H1 (cell line): ENCODE measurements at regions not wholly inside any gene's neighbourhood (a gene's known extent, or its start where the extent isn't known, plus 50 kb on each side); places are given as distances from the start of the nearest gene placed in this dataset.

Experiments
- CTCF ChIA-PET: fragments of 300-600 bp; sonication (Branson Sonifier 250); formaldehyde crosslinking; loops from one replicate; lab custom pipeline; 2021; ENCODE audit not compliant: partially characterized antibody; lab: Charles Lee
- POLR2A ChIA-PET: fragments of 300-600 bp; sonication (Branson Sonifier 250); formaldehyde crosslinking; loops from one replicate; lab custom pipeline; 2021; ENCODE audit warnings: inconsistent platforms; ENCODE audit not compliant: partially characterized antibody; lab: Charles Lee
- DNase-seq, 2 experiments: peaks; one replicate each; pipeline versions ENCODE4 v3.0.0 to v3.0.0-alpha.2; 2010 to 2022; ENCODE audit warnings: low spot score in 2 of 2, low read depth in 1 of 2, mixed read lengths in 1 of 2
- FAIRE-seq: peaks from 2 replicates; lab custom pipeline; 2011; peaks lifted over from hg19 to GRCh38; lab: Jason Lieb, UNC
- H2AFZ ChIP-seq: 2 replicates; pipeline ENCODE4 v1.8.1; 2012; ENCODE audit warnings: low read length, inconsistent platforms
- H2AK5ac ChIP-seq: 2 replicates; pipeline ENCODE4 v1.6.1; 2013; ENCODE audit warnings: low read depth, low read length
- H2BK120ac ChIP-seq: replicated peaks from 2 replicates; pipeline ENCODE3; 2013; ENCODE audit warnings: low read depth, low read length, inconsistent platforms
- H2BK12ac ChIP-seq: 2 replicates; pipeline ENCODE4 v1.6.1; 2013; ENCODE audit warnings: low read depth, low read length
- H2BK15ac ChIP-seq: 2 replicates; pipeline ENCODE4 v1.6.1; 2013; ENCODE audit warnings: low read length
- H2BK20ac ChIP-seq: 2 replicates; pipeline ENCODE4 v1.6.1; 2013; ENCODE audit warnings: low read length
- H2BK5ac ChIP-seq: 2 replicates; pipeline ENCODE4 v1.6.1; 2013; ENCODE audit warnings: low read depth, low read length
- H3K14ac ChIP-seq: 2 replicates; pipeline ENCODE4 v1.6.1; 2013; ENCODE audit warnings: inconsistent platforms; ENCODE audit not compliant: insufficient read length
- H3K18ac ChIP-seq: 2 replicates; pipeline ENCODE4 v1.6.1; 2013; ENCODE audit warnings: low read length; ENCODE audit errors: extremely low read depth
- H3K23ac ChIP-seq: 2 replicates; pipeline ENCODE4 v1.6.1; 2013; ENCODE audit warnings: inconsistent platforms; ENCODE audit not compliant: insufficient read length
- H3K23me2 ChIP-seq: 2 replicates; pipeline ENCODE4 v1.6.1; 2013; ENCODE audit warnings: low read depth, low read length
- H3K27ac ChIP-seq: 2 replicates; pipeline ENCODE4 v1.6.1; 2011; ENCODE audit warnings: low read depth, low read length, inconsistent platforms
- H3K27me3 ChIP-seq, 4 experiments: replicated peaks in 1 of 4; 1 replicate in 1 of 4; 2 replicates in 3 of 4; pipeline versions ENCODE4 v1.6.1 to v1.8.1; 2011 to 2013; ENCODE audit warnings: low read length in 3 of 4, mild to moderate bottlenecking in 3 of 4, inconsistent platforms in 2 of 4, mixed read lengths in 2 of 4, moderate library complexity in 1 of 4; ENCODE audit not compliant: control insufficient read depth in 3 of 4, insufficient read depth in 3 of 4; ENCODE audit errors: extremely low read depth in 1 of 4
- H3K36me3 ChIP-seq, 4 experiments: 2 replicates each; pipeline versions ENCODE4 v1.6.1 to v1.8.1; 2011 to 2013; ENCODE audit warnings: mild to moderate bottlenecking in 4 of 4, low read length in 3 of 4, moderate library complexity in 2 of 4, control low read depth in 1 of 4, inconsistent platforms in 1 of 4; ENCODE audit not compliant: insufficient read depth in 4 of 4, control insufficient read depth in 2 of 4
- H3K4ac ChIP-seq: replicated peaks from 2 replicates; pipeline ENCODE3; 2013; ENCODE audit warnings: low read length, low read depth, mixed read lengths, inconsistent platforms; ENCODE audit not compliant: insufficient read length
- H3K4me1 ChIP-seq, 4 experiments: replicated peaks in 1 of 4; 1 replicate in 1 of 4; 2 replicates in 3 of 4; pipeline versions ENCODE4 v1.6.1 to v1.8.1; 2011 to 2013; ENCODE audit warnings: low read length in 3 of 4, inconsistent platforms in 2 of 4, mixed read lengths in 1 of 4; ENCODE audit not compliant: insufficient read depth in 4 of 4, control insufficient read depth in 3 of 4
- H3K4me2 ChIP-seq, 2 experiments: 2 replicates each; pipeline versions ENCODE4 v1.6.1 to v1.8.1; 2011 to 2013; ENCODE audit warnings: low read depth in 2 of 2, low read length in 2 of 2, control low read depth in 1 of 2, inconsistent platforms in 1 of 2, mild to moderate bottlenecking in 1 of 2; ENCODE audit not compliant: insufficient read depth in 1 of 2
- H3K4me3 ChIP-seq, 4 experiments: fragments of 200-600, 300-600 bp in 1 of 4; sonication (generic), shearing (Covaris generic), sonication (Bioruptor Twin) in 1 of 4; 2 replicates each; pipeline versions ENCODE4 v1.5.1 to v1.8.1; 2011 to 2016; ENCODE audit warnings: low read length in 4 of 4, low read depth in 3 of 4, control low read depth in 2 of 4, inconsistent platforms in 2 of 4, mild to moderate bottlenecking in 2 of 4, mixed read lengths in 1 of 4, moderate library complexity in 1 of 4; ENCODE audit not compliant: insufficient read depth in 2 of 4; ENCODE audit errors: extremely low read depth in 1 of 4
- H3K56ac ChIP-seq: replicated peaks from 2 replicates; pipeline ENCODE3; 2013; ENCODE audit warnings: low read depth, mild to moderate bottlenecking, mixed read lengths, low read length, inconsistent platforms; ENCODE audit not compliant: insufficient read length
- H3K79me1 ChIP-seq: 2 replicates; pipeline ENCODE4 v1.6.1; 2013; ENCODE audit warnings: low read depth, low read length, control low read depth
- H3K79me2 ChIP-seq, 2 experiments: 2 replicates each; pipeline versions ENCODE4 v1.6.1 to v1.8.1; 2012 to 2013; ENCODE audit warnings: low read length in 2 of 2, mild to moderate bottlenecking in 2 of 2, inconsistent platforms in 1 of 2; ENCODE audit not compliant: insufficient read depth in 2 of 2, control insufficient read depth in 1 of 2
- H3K9ac ChIP-seq, 4 experiments: replicated peaks in 1 of 4; 1 replicate in 1 of 4; 2 replicates in 3 of 4; pipeline versions ENCODE4 v1.6.1 to v1.8.1; 2011 to 2013; ENCODE audit warnings: low read depth in 3 of 4, low read length in 3 of 4, control low read depth in 2 of 4, mild to moderate bottlenecking in 2 of 4, moderate library complexity in 2 of 4, inconsistent platforms in 1 of 4; ENCODE audit errors: extremely low read depth in 1 of 4
- H3K9me3 ChIP-seq, 2 experiments: 2 replicates each; pipeline versions ENCODE4 v1.6.1 to v1.8.1; 2012 to 2013; ENCODE audit warnings: mild to moderate bottlenecking in 2 of 2, moderate library complexity in 2 of 2, control low read depth in 1 of 2, inconsistent platforms in 1 of 2, low read depth in 1 of 2, low read length in 1 of 2, mixed read lengths in 1 of 2; ENCODE audit not compliant: insufficient read depth in 2 of 2
- H4K20me1 ChIP-seq, 2 experiments: replicated peaks in 1 of 2; 2 replicates each; pipeline versions ENCODE3 to v1.8.1; 2011 to 2013; ENCODE audit warnings: inconsistent platforms in 2 of 2, low read length in 2 of 2, mild to moderate bottlenecking in 1 of 2; ENCODE audit not compliant: insufficient read depth in 2 of 2, control insufficient read depth in 1 of 2
- H4K5ac ChIP-seq: 2 replicates; pipeline ENCODE4 v1.6.1; 2013; ENCODE audit warnings: low read length, low read depth, mixed read lengths, inconsistent platforms; ENCODE audit not compliant: insufficient read length
- H4K8ac ChIP-seq: 2 replicates; pipeline ENCODE4 v1.8.0; 2013; ENCODE audit warnings: mild to moderate bottlenecking, moderate library complexity, low read length, inconsistent platforms; ENCODE audit not compliant: insufficient read depth; ENCODE audit errors: extremely low read depth
- H4K91ac ChIP-seq: replicated peaks from 2 replicates; pipeline ENCODE3; 2013; ENCODE audit warnings: low read length, mixed read lengths, inconsistent platforms; ENCODE audit not compliant: insufficient read length
- BACH1 ChIP-seq: IDR thresholded peaks from 2 replicates; pipeline ENCODE4 v1.6.1; 2012; ENCODE audit warnings: low read length, improper control_type of control experiment
- BCL11A ChIP-seq, 2 experiments: IDR thresholded peaks; one replicate each; pipeline ENCODE4 v1.6.1; 2011; ENCODE audit warnings: low read depth in 2 of 2, low read length in 2 of 2, mild to moderate bottlenecking in 2 of 2
- KDM1A ChIP-seq: fragments of 200-600, 300-600 bp; sonication (generic); IDR thresholded peaks from 2 replicates; pipeline ENCODE4 v1.7.1; 2016; ENCODE audit warnings: mild to moderate bottlenecking, low read length, borderline replicate concordance
- RAD21 ChIP-seq, 2 experiments: IDR thresholded peaks in 1 of 2; conservative IDR thresholded peaks in 1 of 2; 2 replicates each; pipeline ENCODE4 v1.6.1; 2011; ENCODE audit warnings: low read depth in 2 of 2, low read length in 2 of 2, improper control_type of control experiment in 1 of 2, inconsistent platforms in 1 of 2, mild to moderate bottlenecking in 1 of 2, moderate library complexity in 1 of 2
- SRF ChIP-seq: IDR thresholded peaks from 2 replicates; pipeline ENCODE4 v1.6.1; 2011; ENCODE audit warnings: mild to moderate bottlenecking, low read depth, low read length, moderate library complexity
- TAF1 ChIP-seq: IDR thresholded peaks from 2 replicates; pipeline ENCODE4 v1.6.1; 2011; ENCODE audit warnings: mild to moderate bottlenecking, low read depth, low read length
- TAF7 ChIP-seq: optimal IDR thresholded peaks from 2 replicates; pipeline ENCODE3; 2011; ENCODE audit warnings: low read depth, mild to moderate bottlenecking, inconsistent platforms, low read length, moderate library complexity, borderline replicate concordance
- WGBS, 2 experiments: shearing (Covaris generic) in 1 of 2; methylation state at CpG; one replicate each; pipeline versions ENCODE4 v1.1.6 to v1.1.7; 2013 to 2015; ENCODE audit warnings: low lambda C conversion rate in 2 of 2, mixed read lengths in 2 of 2, inconsistent platforms in 1 of 2, low coverage in 1 of 2, missing lambda C conversion rate in 1 of 2; ENCODE audit not compliant: insufficient replicate concordance in 2 of 2, insufficient coverage in 1 of 2, insufficient read length in 1 of 2; ENCODE audit errors: extremely low coverage in 1 of 2, missing lambda C conversion rate in 1 of 2; 5-methylcytosine and 5-hydroxymethylcytosine counted together
- TF ChIP-seq, protein P1 (sequence below): IDR thresholded peaks from 2 replicates; pipeline ENCODE4 v1.6.1; 2012; ENCODE audit warnings: low read length, inconsistent platforms

DNA sequence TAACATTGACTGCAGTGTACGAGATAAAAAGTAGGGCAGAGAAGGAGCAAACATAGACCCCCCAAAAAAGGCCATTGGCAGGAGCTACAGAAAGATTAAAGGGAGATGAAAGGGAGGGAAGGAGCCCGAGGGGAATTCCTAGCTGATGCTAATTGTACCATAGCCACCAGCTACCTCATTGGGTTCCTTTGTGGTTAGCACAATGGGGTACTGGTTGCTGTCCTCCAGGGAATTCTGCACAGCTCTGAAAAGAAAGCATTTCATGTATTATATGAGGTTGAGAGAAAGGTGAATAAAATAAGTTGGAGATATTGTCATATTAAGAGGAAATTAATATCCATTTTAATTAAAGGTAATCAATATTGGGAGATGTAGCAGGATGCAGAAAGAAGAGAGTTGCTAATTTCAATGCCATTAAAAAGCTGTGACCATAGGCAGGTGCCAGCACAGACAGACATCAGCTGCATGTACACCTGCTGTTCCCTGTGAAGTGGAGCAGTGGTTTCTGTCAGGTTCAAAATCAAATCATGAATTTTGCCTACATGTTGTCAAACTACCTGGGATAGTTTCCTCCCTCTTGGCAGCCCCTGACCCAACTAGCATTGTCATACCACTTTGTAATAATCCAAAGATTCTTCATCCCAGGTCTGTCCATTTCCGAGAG is 185.4 kb upstream of the DLGAP1 start:
- Histone ChIP-seq H3K4me2 (no peak overlapping the region), H3K36me3 (no peaks in the 10 kb centered on the region), H3K9ac (no peak overlapping the region), H2BK5ac (no peak overlapping the region), H2BK120ac (peak overlapping the region; percentile 30), H3K18ac (no peak overlapping the region), H2BK12ac (no peak overlapping the region), H3K56ac (no peak overlapping the region), H3K4ac (no peak overlapping the region), H3K9me3 (no peaks in the 10 kb centered on the region), H3K14ac (no peak overlapping the region), H4K5ac (no peak overlapping the region), H4K8ac (no peak overlapping the region), H3K79me2 (no peaks in the 10 kb centered on the region), H2AK5ac (no peak overlapping the region), H3K23me2 (no peaks in the 10 kb centered on the region), H3K27me3 (no peaks in the 10 kb centered on the region), H4K91ac (no peak overlapping the region), H3K23ac (no peak overlapping the region), H2AFZ (no peak overlapping the region), H3K79me1 (no peaks in the 10 kb centered on the region), H3K27ac (no peak overlapping the region), H4K20me1 (no peaks in the 10 kb centered on the region)
- POLR2A ChIA-PET = no interaction called here
- WGBS, 2 experiments = 85% methylated on average over 3 of the region's 3 CpGs; no CpG with 5 or more reads in 1 of the 2 experiments
- CTCF ChIA-PET = interaction anchor here (0.6 to 1.5 kb wide), 8 partner anchors 16 to 739 kb away, joined by 3 to 9 read pairs (median 4); no protein-coding TSS in a partner anchor
- no peak for TF ChIP-seq TAF7
- no peak for TF ChIP-seq SRF
- TF ChIP-seq TAF1 = no peak
- TF ChIP-seq BCL11A (IDR thresholded peaks at IDR 0.05; ENCODE audit: low read depth in 2 of 2, low read length in 2 of 2) = no peak
- TF ChIP-seq, protein P1, sequence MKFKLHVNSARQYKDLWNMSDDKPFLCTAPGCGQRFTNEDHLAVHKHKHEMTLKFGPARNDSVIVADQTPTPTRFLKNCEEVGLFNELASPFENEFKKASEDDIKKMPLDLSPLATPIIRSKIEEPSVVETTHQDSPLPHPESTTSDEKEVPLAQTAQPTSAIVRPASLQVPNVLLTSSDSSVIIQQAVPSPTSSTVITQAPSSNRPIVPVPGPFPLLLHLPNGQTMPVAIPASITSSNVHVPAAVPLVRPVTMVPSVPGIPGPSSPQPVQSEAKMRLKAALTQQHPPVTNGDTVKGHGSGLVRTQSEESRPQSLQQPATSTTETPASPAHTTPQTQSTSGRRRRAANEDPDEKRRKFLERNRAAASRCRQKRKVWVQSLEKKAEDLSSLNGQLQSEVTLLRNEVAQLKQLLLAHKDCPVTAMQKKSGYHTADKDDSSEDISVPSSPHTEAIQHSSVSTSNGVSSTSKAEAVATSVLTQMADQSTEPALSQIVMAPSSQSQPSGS = no peak
- no peak for TF ChIP-seq RAD21 (IDR thresholded peaks at IDR 0.05 in 1 of 2, conservative IDR thresholded peaks at IDR 0.05 in 1 of 2; ENCODE audit: low read depth in 2 of 2, low read length in 2 of 2)
- TF ChIP-seq BACH1 = no peak
- TF ChIP-seq KDM1A = no peak
- TF ChIP-seq, all 59 proteins: peak for 0
- Histone ChIP-seq H2BK15ac (no peak overlapping the region), H3K4me3 (no peak overlapping the region), H3K4me1 (no peaks in the 10 kb centered on the region), H2BK20ac (no peak overlapping the region)
- FAIRE-seq (no peak), DNase-seq (no peak)
